ENCODE measurements at regions not wholly inside any gene's neighbourhood (a gene's known extent, or its start where the extent isn't known, plus 50 kb on each side); places are given as distances from the start of the nearest gene placed in this dataset.
"Not testable (repeated sequence)": the region's sequence is repeated elsewhere in the genome, so short reads cannot be mapped to it uniquely, and the experiment has no call there.

- no peak for DNase-seq (ENCODE audit: low read depth)
Measured at GRCh38 chr19:29154163-29154562, 58.8 kb downstream of the UQCRFS1 start.

GRCh38 chr19:29145756-29146155 is 67.2 kb downstream of the UQCRFS1 start:
- DNase-seq (ENCODE audit: low read depth), result no peak

- no peak for DNase-seq (ENCODE audit: low read depth)
Measured at GRCh38 chr19:29143183-29143582, 69.8 kb downstream of the UQCRFS1 start.

GRCh38 chr19:29139227-29139626 is 73.7 kb downstream of the UQCRFS1 start:
- no peak for DNase-seq (ENCODE audit: low read depth)

- DNase-seq (ENCODE audit: low read depth), result not testable (repeated sequence)
Measured at GRCh38 chr19:29138206-29138605, 74.7 kb downstream of the UQCRFS1 start.

GRCh38 chr19:29131456-29131855 is 81.5 kb downstream of the UQCRFS1 start:
- DNase-seq (ENCODE audit: low read depth), result no peak

GRCh38 chr19:29129148-29129547 is 83.8 kb downstream of the UQCRFS1 start:
- no peak for DNase-seq (ENCODE audit: low read depth)

- no peak for DNase-seq (ENCODE audit: low read depth)
Measured at GRCh38 chr19:29128203-29128602, 84.7 kb downstream of the UQCRFS1 start.

- DNase-seq (ENCODE audit: low read depth), result no peak
Measured at GRCh38 chr19:29122185-29122584, 90.8 kb downstream of the UQCRFS1 start.

- no peak for DNase-seq (ENCODE audit: low read depth)
Measured at GRCh38 chr19:29121684-29122083, 91.3 kb downstream of the UQCRFS1 start.

GRCh38 chr19:29120466-29120865 is 92.5 kb downstream of the UQCRFS1 start:
- DNase-seq (ENCODE audit: low read depth), result no peak

GRCh38 chr19:29119590-29119989 is 93.4 kb downstream of the UQCRFS1 start:
- DNase-seq (ENCODE audit: low read depth), result no peak

GRCh38 chr19:29118389-29118788 is 94.6 kb downstream of the UQCRFS1 start:
- DNase-seq (ENCODE audit: low read depth), result no peak

- no peak for DNase-seq (ENCODE audit: low read depth)
Measured at GRCh38 chr19:29117926-29118325, 95.0 kb downstream of the UQCRFS1 start.

GRCh38 chr19:29115181-29115580 is 97.8 kb downstream of the UQCRFS1 start:
- no peak for DNase-seq (ENCODE audit: low read depth)

GRCh38 chr19:29113838-29114237 is 99.1 kb downstream of the UQCRFS1 start:
- no peak for DNase-seq (ENCODE audit: low read depth)

- DNase-seq (ENCODE audit: low read depth), result no peak
Measured at GRCh38 chr19:29111576-29111975, 101.4 kb downstream of the UQCRFS1 start.

- DNase-seq (ENCODE audit: low read depth), result no peak
Measured at GRCh38 chr19:29107831-29108230, 105.1 kb downstream of the UQCRFS1 start.

- DNase-seq (ENCODE audit: low read depth), result no peak
Measured at GRCh38 chr19:29106346-29106885, 106.5 kb downstream of the UQCRFS1 start.

GRCh38 chr19:29105629-29106292 is 107.2 kb downstream of the UQCRFS1 start:
- no peak for DNase-seq (ENCODE audit: low read depth)

- no peak for DNase-seq (ENCODE audit: low read depth)
Measured at GRCh38 chr19:29104605-29105241, 108.2 kb downstream of the UQCRFS1 start.

GRCh38 chr19:29098863-29099481 is 114.0 kb downstream of the UQCRFS1 start:
- no peak for DNase-seq (ENCODE audit: low read depth)

- DNase-seq (ENCODE audit: low read depth), result no peak
Measured at GRCh38 chr19:29098091-29098490, 114.9 kb downstream of the UQCRFS1 start.
